Activated CD4-positive, alpha-beta T cell treated with anti-CD3 and anti-CD28 coated beads, Interleukin-2, amount 10 ng/mL, durations not matched to agents 7 days and 5 days (primary cell): ENCODE measurements at regions not wholly inside any gene's neighbourhood (a gene's known extent, or its start where the extent isn't known, plus 50 kb on each side); places are given as distances from the start of the nearest gene placed in this dataset.
A peak's percentile ranks its signal among the peaks of the same experiment; 100 is the strongest.
"Not testable (repeated sequence)": the region's sequence is repeated elsewhere in the genome, so short reads cannot be mapped to it uniquely, and the experiment has no call there.

Experiments
- CTCF ChIA-PET: fragments of 350-600 bp; sonication (Branson Sonifier 250); formaldehyde crosslinking; loops from one replicate; lab custom pipeline; 2021; ENCODE audit warnings: antibody characterized with exemption; lab: Charles Lee
- POLR2A ChIA-PET: fragments of 350-600 bp; sonication (Branson Sonifier 250); formaldehyde crosslinking; loops from one replicate; lab custom pipeline; 2021; ENCODE audit warnings: antibody characterized with exemption; lab: Charles Lee
- DNase-seq: peaks from one replicate; pipeline ENCODE4 v3.0.0-alpha.2; 2020
- H3K27ac Mint-ChIP-seq: one replicate; pipeline ENCODE4 v1.8.0; 2021; ENCODE audit warnings: mild to moderate bottlenecking, moderate library complexity, mixed read lengths
- H3K27me3 Mint-ChIP-seq: one replicate; pipeline ENCODE4 v1.8.0; 2021; ENCODE audit warnings: mixed read lengths
- H3K36me3 Mint-ChIP-seq: one replicate; pipeline ENCODE4 v1.8.0; 2021; ENCODE audit warnings: low read depth, mixed read lengths
- H3K4me1 Mint-ChIP-seq: one replicate; pipeline ENCODE4 v1.8.0; 2021; ENCODE audit warnings: mixed read lengths
- H3K4me3 Mint-ChIP-seq: one replicate; pipeline ENCODE4 v1.8.0; 2021; ENCODE audit warnings: mild to moderate bottlenecking, moderate library complexity, mixed read lengths
- H3K9me3 Mint-ChIP-seq: one replicate; pipeline ENCODE4 v1.8.0; 2021; ENCODE audit warnings: mixed read lengths

DNA sequence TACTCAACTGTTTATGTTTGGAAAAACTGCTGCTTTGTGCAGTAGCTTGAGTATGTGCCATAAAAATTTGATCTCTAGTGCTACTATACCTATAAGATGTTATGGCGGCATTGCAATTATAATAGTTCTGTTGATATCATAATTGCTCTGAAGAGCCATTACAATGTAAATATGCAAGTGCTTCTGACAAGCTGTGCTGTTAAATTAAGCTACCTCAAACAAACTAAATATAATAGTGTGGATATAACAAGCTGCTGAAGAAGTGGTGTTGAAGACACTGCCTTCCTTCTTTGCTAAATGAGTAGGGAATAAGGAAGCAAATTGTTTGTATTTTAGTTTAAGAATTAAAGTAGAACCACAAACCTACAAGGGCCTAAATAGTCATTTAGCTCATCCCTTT, 301.0 kb upstream of the MIS18BP1 start:
- Mint-ChIP-seq H3K27me3 (no peaks in the 10 kb centered on the region), H3K27ac (no peak overlapping the region), H3K4me1 (no peaks in the 10 kb centered on the region), H3K36me3 (no peaks in the 10 kb centered on the region), H3K4me3 (no peak overlapping the region), H3K9me3 (peaks cover 3% of the 10 kb centered on the region)
- POLR2A ChIA-PET: no interaction called here
- CTCF ChIA-PET: no interaction called here
- DNase-seq: no peak

DNA sequence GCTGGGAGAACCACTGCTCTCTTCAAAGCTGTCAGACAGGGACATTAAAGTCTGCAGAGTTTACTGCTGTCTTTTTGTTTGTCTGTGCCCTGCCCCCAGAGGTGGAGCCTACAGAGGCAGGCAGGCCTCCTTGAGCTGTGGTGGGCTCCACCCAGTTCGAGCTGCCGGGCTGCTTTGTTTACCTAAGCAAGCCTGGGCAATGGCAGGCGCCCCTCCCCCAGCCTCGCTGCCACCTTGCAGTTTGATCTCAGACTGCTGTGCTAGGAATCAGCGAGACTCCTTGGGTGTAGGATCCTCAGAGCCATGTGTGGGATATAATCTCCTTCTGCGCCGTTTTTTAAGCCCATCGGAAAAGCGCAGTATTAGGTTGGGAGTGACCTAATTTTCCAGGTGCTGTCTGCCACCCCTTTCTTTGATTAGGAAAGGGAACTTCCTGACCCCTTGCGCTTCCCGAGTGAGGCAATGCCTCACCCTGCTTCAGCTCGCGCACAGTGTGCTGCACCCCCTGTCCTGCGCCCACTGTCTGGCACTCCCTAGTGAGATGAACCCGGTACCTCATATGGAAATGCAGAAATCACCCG, 298.3 kb upstream of the MIS18BP1 start:
- CTCF ChIA-PET, H3K4me3 Mint-ChIP-seq, POLR2A ChIA-PET, H3K4me1 Mint-ChIP-seq, DNase-seq, H3K36me3 Mint-ChIP-seq, H3K27ac Mint-ChIP-seq, H3K27me3 Mint-ChIP-seq, H3K9me3 Mint-ChIP-seq: not testable (repeated sequence)

DNA sequence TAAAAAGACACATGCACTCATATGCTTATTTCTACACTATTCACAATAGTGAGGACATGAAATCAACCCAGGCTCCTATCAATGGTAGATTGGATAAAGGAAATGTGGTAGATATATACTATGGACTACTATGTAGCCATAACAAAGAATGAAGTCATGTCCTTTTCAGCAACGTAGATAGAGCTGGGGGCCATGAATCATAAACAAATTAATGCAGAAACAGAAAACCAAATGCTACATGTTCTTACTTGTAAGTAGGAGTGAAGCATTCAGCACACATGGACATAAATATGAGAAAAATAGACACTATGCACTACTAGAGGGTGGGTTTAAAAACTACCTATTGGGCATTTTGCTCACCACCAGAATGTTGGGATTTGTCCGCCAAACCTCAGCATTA, 278.0 kb upstream of the MIS18BP1 start:
- no peak overlapping the region for H3K4me3 Mint-ChIP-seq

DNA sequence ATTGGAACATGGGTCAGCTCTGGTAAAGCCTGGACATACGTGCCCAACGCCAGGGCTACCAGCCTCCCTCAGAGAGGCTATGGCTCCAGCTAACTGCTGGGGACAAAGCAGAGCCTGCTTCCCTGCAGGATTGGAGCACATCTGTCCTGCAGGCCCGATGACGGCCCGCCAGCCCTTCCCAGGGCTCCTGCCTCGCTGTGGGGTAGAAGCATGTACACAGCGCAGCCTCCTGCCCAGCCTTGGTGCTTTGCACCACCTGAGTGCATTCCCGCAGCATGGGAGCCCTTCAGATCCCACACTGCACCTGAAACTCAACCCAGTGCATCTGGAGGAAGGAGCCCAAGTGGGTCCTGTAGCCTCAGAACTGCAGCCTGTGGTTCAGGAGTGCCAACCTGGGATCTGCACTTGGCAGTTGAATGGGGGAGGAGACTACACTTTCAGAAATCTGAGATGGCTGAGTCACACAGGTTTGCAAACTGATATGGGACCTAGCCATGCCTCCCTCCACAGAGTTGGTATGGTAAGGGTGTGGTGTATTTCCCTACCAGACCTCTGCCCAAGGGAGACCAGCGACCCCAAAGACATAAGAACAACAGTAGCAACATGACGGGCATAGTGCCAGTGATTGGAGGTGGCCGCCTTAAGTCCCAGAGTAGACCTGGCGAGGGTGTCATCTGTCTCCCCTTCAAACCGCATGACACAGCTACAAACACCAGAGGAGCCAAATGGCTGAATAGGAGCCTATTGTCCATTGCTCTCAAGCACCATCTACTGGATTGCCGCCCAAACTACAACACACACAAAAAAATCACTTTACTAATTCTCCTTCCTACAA, 273.9 kb upstream of the MIS18BP1 start:
- Mint-ChIP-seq H3K4me3 (no peak overlapping the region), H3K27ac (no peak overlapping the region), H3K36me3 (no peaks in the 10 kb centered on the region), H3K9me3 (no peaks in the 10 kb centered on the region), H3K27me3 (no peaks in the 10 kb centered on the region), H3K4me1 (no peaks in the 10 kb centered on the region)
- ChIA-PET POLR2A (no interaction called here), CTCF (interaction anchor here (0.7 kb wide), 1 partner anchor 196 kb away, joined by 3 read pairs; no protein-coding TSS in a partner anchor)
- no peak for DNase-seq

More for the DNA sequence above, 278.0 kb upstream of the MIS18BP1 start:
- H3K9me3 Mint-ChIP-seq: no peaks in the 10 kb centered on the region
- no peaks in the 10 kb centered on the region for H3K36me3 Mint-ChIP-seq
- no peak overlapping the region for H3K27ac Mint-ChIP-seq
- ChIA-PET CTCF (no interaction called here), POLR2A (no interaction called here)
- no peaks in the 10 kb centered on the region for H3K4me1 Mint-ChIP-seq
- DNase-seq: no peak
- no peaks in the 10 kb centered on the region for H3K27me3 Mint-ChIP-seq

DNA sequence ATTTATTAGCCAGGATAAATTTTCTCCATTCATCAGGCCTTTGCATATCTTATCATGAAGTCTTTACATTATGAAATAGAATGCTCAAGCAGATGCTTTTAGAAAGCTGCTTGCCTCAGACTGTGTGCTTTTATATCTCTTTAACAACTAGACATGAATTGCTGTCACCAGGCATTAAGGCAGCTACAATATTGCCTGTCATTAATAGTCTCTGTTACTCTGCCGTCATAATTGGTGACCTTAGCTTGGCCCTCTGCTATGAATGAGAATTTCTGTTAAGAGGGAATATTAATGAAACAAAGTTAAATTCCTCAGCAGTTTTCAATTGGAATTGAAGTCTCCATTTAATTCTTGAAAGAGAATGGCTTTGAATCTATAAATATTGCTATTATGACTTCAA, 266.8 kb upstream of the MIS18BP1 start:
- Mint-ChIP-seq H3K36me3 (no peaks in the 10 kb centered on the region), H3K9me3 (peaks cover 4% of the 10 kb centered on the region), H3K27me3 (no peaks in the 10 kb centered on the region), H3K4me1 (no peaks in the 10 kb centered on the region), H3K4me3 (no peak overlapping the region), H3K27ac (no peak overlapping the region)
- ChIA-PET POLR2A (no interaction called here), CTCF (no interaction called here)
- DNase-seq: no peak

DNA sequence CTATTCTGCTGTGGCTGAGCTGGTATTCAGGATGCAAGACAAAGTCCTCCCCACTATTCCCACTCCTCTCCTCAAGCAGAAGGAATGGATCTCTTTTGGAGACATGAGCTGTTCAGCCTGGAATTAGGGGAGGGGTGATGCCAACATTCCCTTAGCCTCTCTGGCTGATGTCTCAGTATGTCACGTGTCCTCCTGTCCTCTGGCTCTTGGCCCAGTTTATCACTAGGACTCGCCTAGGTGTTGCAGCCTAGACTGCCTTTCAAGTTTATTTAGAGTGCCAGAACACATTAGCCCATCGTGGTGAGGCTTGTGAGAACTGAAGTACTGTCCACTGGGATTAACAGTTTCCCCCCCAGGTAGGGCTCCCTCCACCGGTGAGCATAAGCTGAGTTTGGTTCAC, 239.9 kb upstream of the MIS18BP1 start:
- DNase-seq: no peak
- Mint-ChIP-seq H3K27ac (no peak overlapping the region), H3K27me3 (no peaks in the 10 kb centered on the region), H3K4me1 (no peaks in the 10 kb centered on the region), H3K36me3 (no peaks in the 10 kb centered on the region), H3K9me3 (peaks cover 10% of the 10 kb centered on the region), H3K4me3 (no peak overlapping the region)
- ChIA-PET POLR2A (no interaction called here), CTCF (no interaction called here)

DNA sequence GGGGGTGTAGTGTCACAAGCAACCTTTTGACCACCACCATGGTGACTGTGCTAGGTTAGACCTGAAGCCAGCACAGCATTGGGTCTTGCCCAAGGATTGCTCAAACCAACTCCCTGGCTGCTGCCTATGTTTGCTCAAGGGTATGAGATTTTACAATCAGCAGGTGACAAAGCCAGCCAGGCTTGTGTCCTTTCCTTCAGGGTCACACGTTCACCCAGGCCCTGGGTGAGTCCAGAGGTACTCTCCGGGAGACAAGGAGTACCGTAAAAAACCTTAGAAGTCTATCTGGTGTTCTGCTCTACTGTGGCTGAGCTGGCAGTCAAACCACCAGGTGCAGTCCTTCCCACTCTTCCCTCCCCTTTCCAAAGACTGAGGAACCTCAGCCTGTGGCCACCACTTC, 238.9 kb upstream of the MIS18BP1 start:
- no peak for DNase-seq
- ChIA-PET CTCF (no interaction called here), POLR2A (no interaction called here)
- Mint-ChIP-seq H3K36me3 (no peaks in the 10 kb centered on the region), H3K9me3 (peaks cover 10% of the 10 kb centered on the region), H3K4me3 (no peak overlapping the region), H3K4me1 (no peaks in the 10 kb centered on the region), H3K27ac (no peak overlapping the region), H3K27me3 (no peaks in the 10 kb centered on the region)

DNA sequence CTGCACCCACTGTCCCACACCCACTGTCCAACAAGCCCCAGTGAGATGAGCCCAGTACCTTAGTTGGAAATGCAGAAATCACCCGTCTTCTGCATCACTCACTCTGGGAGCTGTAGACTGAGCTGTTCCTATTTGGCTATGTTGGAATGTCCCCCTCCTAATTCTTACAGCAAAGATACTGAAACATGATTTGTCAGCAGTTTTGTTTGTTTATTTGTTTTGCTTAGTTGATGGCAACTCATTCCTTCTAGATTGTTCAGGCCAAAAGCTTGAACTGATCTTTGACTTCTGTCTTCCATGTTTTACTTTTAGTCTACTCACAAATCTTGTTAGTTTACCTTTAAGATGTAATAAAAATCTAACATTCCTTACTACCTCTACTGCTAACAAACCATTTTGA, 233.6 kb upstream of the MIS18BP1 start:
- Mint-ChIP-seq H3K4me1 (no peaks in the 10 kb centered on the region), H3K4me3 (no peak overlapping the region), H3K27ac (no peak overlapping the region), H3K27me3 (no peaks in the 10 kb centered on the region), H3K9me3 (peaks cover 17% of the 10 kb centered on the region), H3K36me3 (no peaks in the 10 kb centered on the region)
- DNase-seq: no peak
- CTCF ChIA-PET: no interaction called here
- POLR2A ChIA-PET: no interaction called here

DNA sequence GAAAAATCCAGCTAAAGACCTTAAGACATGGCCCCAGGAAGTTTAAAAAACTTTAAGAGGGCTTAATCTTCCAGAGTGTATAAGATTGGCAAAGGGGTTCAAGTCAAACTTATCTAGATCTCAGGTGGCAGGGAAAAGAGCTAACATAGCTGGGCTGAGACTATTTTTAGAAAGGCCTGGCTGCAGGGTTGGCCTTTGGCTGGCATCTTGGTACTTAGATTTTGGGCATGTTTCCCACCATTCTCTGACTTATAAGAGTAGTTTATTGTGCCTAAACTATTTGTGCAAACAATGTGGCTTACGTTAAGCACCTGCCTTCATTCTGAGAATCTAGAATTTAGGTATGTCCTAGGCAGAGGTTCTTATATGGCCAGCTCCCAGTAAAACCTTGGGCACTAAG, 214.0 kb upstream of the MIS18BP1 start:
- ChIA-PET POLR2A (no interaction called here), CTCF (no interaction called here)
- H3K27me3 Mint-ChIP-seq: no peaks in the 10 kb centered on the region
- no peak overlapping the region for H3K4me3 Mint-ChIP-seq
- no peaks in the 10 kb centered on the region for H3K9me3 Mint-ChIP-seq
- DNase-seq: no peak
- H3K27ac Mint-ChIP-seq: no peak overlapping the region
- H3K4me1 Mint-ChIP-seq: no peaks in the 10 kb centered on the region
- no peaks in the 10 kb centered on the region for H3K36me3 Mint-ChIP-seq

DNA sequence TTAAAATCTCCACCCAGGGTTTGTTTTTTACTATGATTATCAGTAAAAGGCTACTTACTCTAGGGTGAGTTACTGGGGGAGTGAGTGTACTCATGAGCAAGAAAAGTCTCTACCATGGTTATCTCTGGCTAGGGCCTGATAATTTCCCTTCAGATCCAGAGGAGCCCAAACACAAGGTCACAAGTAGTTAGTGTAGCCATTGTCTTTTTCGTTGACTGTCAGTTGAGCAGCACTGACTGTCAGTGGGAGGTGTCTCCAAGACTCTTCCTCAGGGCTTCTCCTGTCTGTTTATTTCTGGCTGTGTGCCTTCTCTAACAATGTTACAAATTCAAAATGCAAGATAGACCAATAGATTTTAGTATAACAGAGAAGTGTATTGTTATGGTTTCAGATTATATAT, 181.2 kb upstream of the MIS18BP1 start:
- CTCF ChIA-PET: no interaction called here
- POLR2A ChIA-PET: no interaction called here
- H3K36me3 Mint-ChIP-seq: no peaks in the 10 kb centered on the region
- H3K27ac Mint-ChIP-seq: no peak overlapping the region
- H3K9me3 Mint-ChIP-seq: no peaks in the 10 kb centered on the region
- H3K4me1 Mint-ChIP-seq: no peaks in the 10 kb centered on the region
- H3K4me3 Mint-ChIP-seq: no peak overlapping the region
- H3K27me3 Mint-ChIP-seq: no peaks in the 10 kb centered on the region
- no peak for DNase-seq

DNA sequence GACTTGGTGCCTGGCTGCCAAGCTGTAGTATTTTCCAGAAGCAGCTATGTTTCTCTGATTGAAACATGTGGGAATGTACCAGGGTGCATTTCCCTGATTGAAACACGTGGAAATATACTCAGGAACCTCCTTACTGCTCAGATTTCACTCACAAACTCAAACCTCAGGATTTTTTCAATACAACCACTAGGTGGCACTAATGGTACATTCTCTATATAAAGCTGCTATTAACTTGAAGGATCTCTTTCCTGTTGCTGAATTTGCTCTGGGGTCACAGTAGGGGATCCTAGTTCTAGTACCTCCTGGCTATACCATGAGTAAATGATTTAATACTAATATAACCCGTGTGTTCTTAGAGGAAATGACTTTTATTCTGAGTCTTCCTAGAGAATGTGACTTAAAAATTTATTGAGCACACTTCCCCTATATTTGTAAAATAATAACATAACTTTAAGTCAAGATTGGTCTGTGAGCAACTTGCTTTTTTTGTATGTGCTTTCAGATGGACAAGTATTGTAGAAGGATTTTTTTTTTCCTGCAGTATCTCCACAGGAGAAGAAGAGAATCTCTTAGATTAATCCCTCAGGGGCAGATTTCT, 173.8 kb upstream of the MIS18BP1 start:
- no peaks in the 10 kb centered on the region for H3K9me3 Mint-ChIP-seq
- H3K4me1 Mint-ChIP-seq: no peaks in the 10 kb centered on the region
- H3K27ac Mint-ChIP-seq: no peak overlapping the region
- H3K36me3 Mint-ChIP-seq: no peaks in the 10 kb centered on the region
- CTCF ChIA-PET: interaction anchor here (1.0 kb wide), 1 partner anchor 12 kb away, joined by 3 read pairs; no protein-coding TSS in a partner anchor
- no peaks in the 10 kb centered on the region for H3K27me3 Mint-ChIP-seq
- POLR2A ChIA-PET: no interaction called here
- peak; percentile 8 for DNase-seq
- no peak overlapping the region for H3K4me3 Mint-ChIP-seq

DNA sequence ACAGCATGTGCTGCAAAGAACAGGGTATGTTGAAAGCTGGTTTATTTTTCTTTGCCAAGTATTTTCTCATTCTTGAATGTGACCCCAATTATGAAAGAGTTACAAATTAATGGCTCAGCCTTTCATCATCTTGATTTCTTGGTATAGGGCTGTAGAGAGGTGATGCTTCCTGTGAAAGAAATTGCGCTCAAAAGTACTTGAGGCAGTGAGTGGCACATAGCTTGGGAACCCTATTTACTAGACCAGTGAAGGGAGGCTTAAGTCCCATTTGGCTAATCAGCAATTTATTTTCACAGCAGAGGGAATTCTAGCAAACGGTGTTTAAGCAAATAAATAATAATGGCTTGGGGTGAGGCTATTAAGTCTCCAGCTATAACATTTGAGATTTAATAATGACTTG, 153.9 kb upstream of the MIS18BP1 start:
- Mint-ChIP-seq H3K4me1 (no peaks in the 10 kb centered on the region), H3K4me3 (no peak overlapping the region), H3K36me3 (no peaks in the 10 kb centered on the region), H3K27ac (no peak overlapping the region), H3K27me3 (no peaks in the 10 kb centered on the region), H3K9me3 (no peaks in the 10 kb centered on the region)
- ChIA-PET POLR2A (no interaction called here), CTCF (no interaction called here)
- no peak for DNase-seq

DNA sequence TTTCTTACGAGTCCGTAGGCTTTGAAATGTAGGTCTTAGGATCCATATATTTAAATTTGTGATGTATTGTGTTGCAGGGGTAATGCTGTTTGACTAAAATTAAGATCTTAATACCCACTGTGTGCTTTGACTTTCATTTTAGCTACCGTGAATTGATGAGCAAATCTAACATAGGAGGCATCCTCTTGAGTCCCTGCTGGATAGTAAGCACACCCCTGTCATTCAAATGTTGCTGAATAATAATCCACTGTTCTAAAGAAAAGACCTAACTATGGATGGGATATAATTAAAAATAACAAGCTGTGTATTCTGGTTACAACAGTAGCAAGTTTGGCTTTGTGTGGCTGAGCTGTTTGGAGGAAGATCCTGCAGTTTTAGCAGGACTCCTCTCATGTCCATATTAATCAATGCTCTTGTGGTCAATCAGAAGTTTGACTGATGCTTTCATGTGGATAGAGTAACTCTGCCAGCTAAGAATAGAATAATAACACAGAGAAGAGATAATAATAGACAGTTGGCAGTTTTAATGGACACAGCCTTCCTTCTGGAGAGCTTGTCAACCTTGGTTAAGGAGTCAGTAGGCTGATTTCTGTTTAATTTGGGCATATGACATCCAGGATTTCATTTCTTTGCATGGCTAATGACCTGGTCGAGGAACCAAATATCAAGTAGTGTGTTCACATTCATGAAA, 148.1 kb upstream of the MIS18BP1 start:
- Mint-ChIP-seq H3K36me3 (no peaks in the 10 kb centered on the region), H3K9me3 (no peaks in the 10 kb centered on the region), H3K27ac (no peak overlapping the region), H3K4me3 (no peak overlapping the region), H3K4me1 (no peaks in the 10 kb centered on the region), H3K27me3 (no peaks in the 10 kb centered on the region)
- no peak for DNase-seq
- CTCF ChIA-PET: interaction anchor here (0.6 kb wide), 1 partner anchor 9 kb away, joined by 3 read pairs; no protein-coding TSS in a partner anchor
- POLR2A ChIA-PET: no interaction called here
